Loucy (cell line): ENCODE measurements at regions not wholly inside any gene's neighbourhood (a gene's known extent, or its start where the extent isn't known, plus 50 kb on each side); places are given as distances from the start of the nearest gene placed in this dataset.

Experiments used
- H2AFZ ChIP-seq: fragments of 200-600 bp; sonication (generic); 2 replicates; pipeline ENCODE4 v1.6.0; 2016; ENCODE audit warnings: antibody characterized with exemption, mild to moderate bottlenecking, low read length, moderate library complexity
- H3F3A ChIP-seq: fragments of 200-600 bp; 2 replicates; pipeline ENCODE4 v1.6.0; 2016; ENCODE audit warnings: antibody characterized with exemption, low read depth, mild to moderate bottlenecking
- H3K27me3 ChIP-seq: fragments of 200-600 bp; sonication (generic); 2 replicates; pipeline ENCODE4 v1.6.1; 2014; ENCODE audit warnings: low read length, mild to moderate bottlenecking; ENCODE audit not compliant: insufficient read depth, poor library complexity, severe bottlenecking
- H3K36me3 ChIP-seq: fragments of 200-600 bp; sonication (generic); 2 replicates; pipeline ENCODE4 v1.6.1; 2016; ENCODE audit warnings: low read length; ENCODE audit not compliant: insufficient read depth
- H3K4me1 ChIP-seq: fragments of 200-600 bp; sonication (generic); 2 replicates; pipeline ENCODE4 v1.5.1; 2014; ENCODE audit warnings: low read length, mild to moderate bottlenecking; ENCODE audit not compliant: insufficient read depth, poor library complexity, severe bottlenecking
- H3K4me2 ChIP-seq: fragments of 200-600 bp; sonication (generic); 2 replicates; pipeline ENCODE4 v1.6.0; 2014; ENCODE audit warnings: antibody characterized with exemption, low read length, low read depth, mild to moderate bottlenecking; ENCODE audit not compliant: poor library complexity, severe bottlenecking
- H3K4me3 ChIP-seq: fragments of 200-600 bp; sonication (generic); 2 replicates; pipeline ENCODE4 v1.5.1; 2014; ENCODE audit warnings: low read length, mild to moderate bottlenecking, mixed read lengths; ENCODE audit not compliant: poor library complexity, severe bottlenecking
- H3K79me2 ChIP-seq: fragments of 200-600 bp; sonication (generic); 2 replicates; pipeline ENCODE4 v1.6.1; 2014; ENCODE audit warnings: low read length; ENCODE audit not compliant: insufficient read depth
- H3K9ac ChIP-seq: fragments of 200-600 bp; sonication (generic); 2 replicates; pipeline ENCODE4 v1.6.0; 2014; ENCODE audit warnings: mild to moderate bottlenecking, low read depth, low read length, moderate library complexity; ENCODE audit not compliant: poor library complexity, severe bottlenecking
- H3K9me2 ChIP-seq: fragments of 200-600 bp; sonication (generic); replicated peaks from 2 replicates; pipeline ENCODE4 v1.6.1; 2016; ENCODE audit warnings: low read depth, low read length, mixed read lengths
- H3K9me3 ChIP-seq: fragments of 200-600 bp; sonication (generic); 2 replicates; pipeline ENCODE4 v1.6.1; 2014; ENCODE audit warnings: mild to moderate bottlenecking, antibody characterized with exemption, low read length, low read depth; ENCODE audit not compliant: insufficient read depth
- H4K20me1 ChIP-seq: fragments of 200-600 bp; sonication (generic); 2 replicates; pipeline ENCODE4 v1.6.0; 2014; ENCODE audit warnings: antibody characterized with exemption, low read length, mild to moderate bottlenecking; ENCODE audit not compliant: insufficient read depth, poor library complexity, severe bottlenecking
- CTCF ChIP-seq: fragments of 200-600 bp; sonication (generic); conservative IDR thresholded peaks from 2 replicates; pipeline ENCODE4 v1.5.1; 2014; ENCODE audit warnings: mild to moderate bottlenecking, antibody characterized with exemption, low read length
- EZH2phosphoT487 ChIP-seq: fragments of 200-600 bp; IDR thresholded peaks from 2 replicates; pipeline ENCODE4 v1.6.1; 2018; ENCODE audit warnings: antibody characterized with exemption, mild to moderate bottlenecking, moderate library complexity, borderline replicate concordance

GRCh38 chr4:187586892-187587291 is 408.7 kb upstream of the ZFP42 start:
- Histone ChIP-seq H3F3A (no peaks in the 10 kb centered on the region), H3K79me2 (no peaks in the 10 kb centered on the region), H2AFZ (no peak overlapping the region), H3K9ac (no peak overlapping the region), H3K4me1 (no peaks in the 10 kb centered on the region), H3K4me2 (no peak overlapping the region), H3K9me3 (no peaks in the 10 kb centered on the region; the same call in 1 of the 2 replicates), H3K36me3 (no peaks in the 10 kb centered on the region), H4K20me1 (no peaks in the 10 kb centered on the region), H3K9me2 (no peaks in the 10 kb centered on the region), H3K27me3 (no peaks in the 10 kb centered on the region), H3K4me3 (no peak overlapping the region)
- no peak for TF ChIP-seq EZH2phosphoT487
- no peak for TF ChIP-seq CTCF

- Histone ChIP-seq H3K9ac (no peak overlapping the region), H3K4me2 (no peak overlapping the region), H3K9me3 (peaks cover 3% of the 10 kb centered on the region; the same call in 1 of the 2 replicates), H3K9me2 (no peaks in the 10 kb centered on the region), H3F3A (no peaks in the 10 kb centered on the region), H3K36me3 (no peaks in the 10 kb centered on the region), H4K20me1 (no peaks in the 10 kb centered on the region), H3K27me3 (no peaks in the 10 kb centered on the region), H3K4me1 (no peaks in the 10 kb centered on the region), H3K79me2 (no peaks in the 10 kb centered on the region), H2AFZ (no peak overlapping the region), H3K4me3 (no peak overlapping the region)
- no peak for TF ChIP-seq EZH2phosphoT487
- no peak for TF ChIP-seq CTCF
Measured at GRCh38 chr4:187598196-187598595, 397.4 kb upstream of the ZFP42 start.

GRCh38 chr4:187602339-187603092 is 393.1 kb upstream of the ZFP42 start:
- H3K4me2 ChIP-seq, result no peak overlapping the region
- TF ChIP-seq EZH2phosphoT487, result no peak
- no peak for TF ChIP-seq CTCF
- no peaks in the 10 kb centered on the region for H3K79me2 ChIP-seq
- H3K4me3 ChIP-seq, result no peak overlapping the region
- H3K4me1 ChIP-seq, result no peaks in the 10 kb centered on the region
- H3F3A ChIP-seq, result no peaks in the 10 kb centered on the region
- H3K36me3 ChIP-seq, result no peaks in the 10 kb centered on the region
- no peaks in the 10 kb centered on the region for H4K20me1 ChIP-seq
- no peaks in the 10 kb centered on the region for H3K27me3 ChIP-seq
- H2AFZ ChIP-seq, result no peak overlapping the region
- no peaks in the 10 kb centered on the region for H3K9me2 ChIP-seq
- H3K9me3 ChIP-seq, result no peaks in the 10 kb centered on the region
- no peak overlapping the region for H3K9ac ChIP-seq
